Spleen (tissue), 11 donors: ENCODE measurements at regions not wholly inside any gene's neighbourhood (a gene's known extent, or its start where the extent isn't known, plus 50 kb on each side); places are given as distances from the start of the nearest gene placed in this dataset.

Experiments used
- DNase-seq: peaks from one replicate; pipeline ENCODE4 v3.0.0-alpha.2; 2020
- H3K27ac ChIP-seq, 8 donors: fragments of 200-600 bp; sonication (generic) in 7 of 8; 1 replicate in 4 of 8; 2 replicates in 4 of 8; pipeline versions ENCODE4 v1.5.0 to v1.8.0; 2016 to 2021; ENCODE audit warnings: inconsistent platforms in 4 of 8, mild to moderate bottlenecking in 4 of 8, moderate library complexity in 1 of 8
- H3K27me3 ChIP-seq, 7 donors: fragments of 200-600 bp; sonication (generic) in 6 of 7; replicated peaks in 1 of 7; 1 replicate in 4 of 7; 2 replicates in 3 of 7; pipeline versions ENCODE4 v1.5.0 to v1.8.0; 2016 to 2021; ENCODE audit warnings: inconsistent platforms in 3 of 7, mild to moderate bottlenecking in 1 of 7
- H3K36me3 ChIP-seq, 6 donors: fragments of 200-600 bp; sonication (generic) in 5 of 6; 1 replicate in 4 of 6; 2 replicates in 2 of 6; pipeline versions ENCODE4 v1.5.0 to v1.8.0; 2016 to 2021; ENCODE audit warnings: inconsistent platforms in 2 of 6
- H3K4me1 ChIP-seq, 6 donors: fragments of 200-600 bp; sonication (generic) in 5 of 6; 1 replicate in 3 of 6; 2 replicates in 3 of 6; pipeline versions ENCODE4 v1.5.0 to v1.8.0; 2016 to 2021; ENCODE audit warnings: inconsistent platforms in 3 of 6
- H3K4me3 ChIP-seq, 8 donors: fragments of 200-600 bp; sonication (generic) in 7 of 8; 1 replicate in 4 of 8; 2 replicates in 4 of 8; pipeline versions ENCODE4 v1.5.0 to v1.8.0; 2016 to 2021; ENCODE audit warnings: inconsistent platforms in 4 of 8, mild to moderate bottlenecking in 4 of 8, moderate library complexity in 2 of 8
- H3K9me3 ChIP-seq, 8 donors: fragments of 200-600 bp; sonication (generic) in 7 of 8; 1 replicate in 4 of 8; 2 replicates in 4 of 8; pipeline versions ENCODE4 v1.5.0 to v1.8.0; 2016 to 2021; ENCODE audit warnings: inconsistent platforms in 4 of 8
- POLR2A ChIP-seq, 3 donors: fragments of 450-650 bp; IDR thresholded peaks; one replicate each; pipeline ENCODE4 v1.5.1; 2017; ENCODE audit warnings: antibody characterized with exemption in 3 of 3, mild to moderate bottlenecking in 1 of 3
- POLR2AphosphoS5 ChIP-seq, 3 donors: sonication (generic); formaldehyde crosslinking; IDR thresholded peaks; one replicate each; pipeline ENCODE4 v1.5.1; 2017; ENCODE audit warnings: antibody characterized with exemption in 3 of 3
- WGBS, 5 donors: extraction: QIAGEN DNeasy Blood & Tissue Kit in 3 of 5; methylation state at CpG; one replicate each; pipeline versions ENCODE4 v1.1.5 to v1.1.7; 2013 to 2018; 5-methylcytosine and 5-hydroxymethylcytosine counted together
- intact Hi-C: fragments of 100-400 bp; cut with DNase I; formaldehyde crosslinking; loops from one replicate; pipeline ENCODE4 v1.15.0; 2023; ENCODE audit warnings: low total_unique reads
- TF ChIP-seq, protein P1 (sequence below), 11 experiments: fragments of 200-600 bp in 7 of 11; fragments of 450-650 bp in 4 of 11; sonication (generic) in 4 of 11; IDR thresholded peaks in 8 of 11; conservative IDR thresholded peaks in 3 of 11; 1 replicate in 7 of 11; 2 replicates in 4 of 11; pipeline versions ENCODE4 v1.4.0 to v1.8.0; 2016 to 2021; ENCODE audit warnings: antibody characterized with exemption in 11 of 11, inconsistent platforms in 4 of 11, mild to moderate bottlenecking in 1 of 11
- donor health status: healthy with polysubstance abuse.
- donor health status: DM: no; HTN: no; CAD: no; lungs with moderate emphysema.
- donor health status: DM: no; HTN: no; CAD: no.
- donor health status: Bipolar disorder and iron deficiency.
- donor health status: healthy.
- donor health status: DM: no; HTN: no; CAD: no.
- donor health status: DM: yes; HTN: yes; CAD: no.

DNA sequence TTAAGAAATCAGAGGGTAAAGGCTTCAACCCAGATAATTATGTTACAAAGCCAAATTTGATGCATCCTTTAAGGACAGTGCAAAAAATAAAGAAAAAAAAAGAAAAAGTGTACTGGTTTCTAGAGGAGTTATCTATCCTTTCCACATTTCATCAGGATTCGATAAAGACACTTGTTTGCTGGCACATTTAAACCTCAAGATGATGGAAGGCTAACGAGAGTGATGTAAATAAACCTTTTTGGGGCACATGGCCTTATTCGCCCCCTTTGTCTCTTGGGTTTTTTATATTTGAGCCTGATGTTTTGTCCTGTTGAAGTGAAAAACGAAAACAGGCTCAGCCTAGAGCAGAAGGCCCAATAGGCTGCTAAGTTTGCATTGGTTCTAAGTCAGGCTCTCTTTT, 416.5 kb downstream of the TAF11L14 start:
- H3K4me1 ChIP-seq = no peaks in the 10 kb centered on the region
- DNase-seq = no peak
- TF ChIP-seq, protein P1, sequence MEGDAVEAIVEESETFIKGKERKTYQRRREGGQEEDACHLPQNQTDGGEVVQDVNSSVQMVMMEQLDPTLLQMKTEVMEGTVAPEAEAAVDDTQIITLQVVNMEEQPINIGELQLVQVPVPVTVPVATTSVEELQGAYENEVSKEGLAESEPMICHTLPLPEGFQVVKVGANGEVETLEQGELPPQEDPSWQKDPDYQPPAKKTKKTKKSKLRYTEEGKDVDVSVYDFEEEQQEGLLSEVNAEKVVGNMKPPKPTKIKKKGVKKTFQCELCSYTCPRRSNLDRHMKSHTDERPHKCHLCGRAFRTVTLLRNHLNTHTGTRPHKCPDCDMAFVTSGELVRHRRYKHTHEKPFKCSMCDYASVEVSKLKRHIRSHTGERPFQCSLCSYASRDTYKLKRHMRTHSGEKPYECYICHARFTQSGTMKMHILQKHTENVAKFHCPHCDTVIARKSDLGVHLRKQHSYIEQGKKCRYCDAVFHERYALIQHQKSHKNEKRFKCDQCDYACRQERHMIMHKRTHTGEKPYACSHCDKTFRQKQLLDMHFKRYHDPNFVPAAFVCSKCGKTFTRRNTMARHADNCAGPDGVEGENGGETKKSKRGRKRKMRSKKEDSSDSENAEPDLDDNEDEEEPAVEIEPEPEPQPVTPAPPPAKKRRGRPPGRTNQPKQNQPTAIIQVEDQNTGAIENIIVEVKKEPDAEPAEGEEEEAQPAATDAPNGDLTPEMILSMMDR (IDR thresholded peaks at IDR 0.05 in 8 of 11, conservative IDR thresholded peaks at IDR 0.05 in 3 of 11) = no peak
- TF ChIP-seq POLR2A (IDR thresholded peaks at IDR 0.05) (no peak), POLR2AphosphoS5 (IDR thresholded peaks at IDR 0.05) (no peak)
- H3K36me3 ChIP-seq = no peaks in the 10 kb centered on the region
- H3K27me3 ChIP-seq = no peaks in the 10 kb centered on the region
- no peak overlapping the region for H3K27ac ChIP-seq
- WGBS, 5 donors = 51 to 71% (median 59%) methylated on average over 4 of the region's 4 CpGs
- intact Hi-C loops = no loop called here
- H3K9me3 ChIP-seq = no peaks in the 10 kb centered on the region
- H3K4me3 ChIP-seq = no peak overlapping the region

DNA sequence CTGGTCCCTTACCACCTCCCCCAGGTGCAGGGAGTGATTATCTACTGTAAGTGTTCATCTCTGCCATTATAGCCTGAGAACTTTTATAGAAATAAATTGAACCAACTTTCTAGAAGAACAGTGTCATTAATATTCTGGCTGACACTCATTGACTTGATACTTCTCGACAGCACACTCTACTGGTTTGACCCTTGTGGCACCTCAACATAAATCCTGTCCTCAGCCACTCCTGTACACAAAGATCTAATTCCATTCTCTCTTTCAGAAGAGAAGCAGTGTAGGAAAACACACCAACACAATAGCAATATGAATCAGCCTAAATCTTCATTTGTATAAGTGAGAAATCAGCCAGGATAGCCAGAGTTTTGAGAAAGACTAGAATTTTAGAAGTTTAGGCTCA, 417.7 kb downstream of the TAF11L14 start:
- Histone ChIP-seq H3K27me3 (no peaks in the 10 kb centered on the region), H3K36me3 (no peaks in the 10 kb centered on the region), H3K27ac (no peak overlapping the region), H3K4me1 (no peaks in the 10 kb centered on the region), H3K9me3 (no peaks in the 10 kb centered on the region), H3K4me3 (no peak overlapping the region)
- 27 to 65% (median 47%) methylated on average over 1 of the region's 1 CpG for WGBS, 5 donors
- TF ChIP-seq POLR2AphosphoS5 (IDR thresholded peaks at IDR 0.05) = no peak
- TF ChIP-seq POLR2A (IDR thresholded peaks at IDR 0.05) = no peak
- TF ChIP-seq, protein P1 (IDR thresholded peaks at IDR 0.05 in 8 of 11, conservative IDR thresholded peaks at IDR 0.05 in 3 of 11) = no peak
- DNase-seq = no peak
- intact Hi-C loops = no loop called here

DNA sequence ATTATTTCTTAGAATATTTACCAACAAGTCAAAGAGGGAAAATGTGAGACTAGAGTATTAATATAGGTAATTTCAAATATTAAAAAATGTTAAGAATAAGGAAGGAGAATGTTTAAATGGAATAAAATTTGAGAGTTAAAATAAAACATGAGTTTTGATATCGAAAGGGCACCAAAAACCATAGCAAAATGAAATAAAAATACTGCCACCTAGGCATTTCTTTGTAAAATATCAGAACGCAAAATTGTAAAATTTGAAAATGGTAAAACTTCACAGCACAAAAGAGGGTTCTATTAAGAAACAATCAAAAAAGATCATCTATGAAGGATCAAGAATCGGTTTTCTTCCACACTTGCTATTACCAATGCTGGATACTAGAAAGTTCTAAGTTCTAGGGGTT, 418.3 kb downstream of the TAF11L14 start:
- H3K36me3 ChIP-seq = no peaks in the 10 kb centered on the region
- H3K4me3 ChIP-seq = no peak overlapping the region
- H3K4me1 ChIP-seq = no peaks in the 10 kb centered on the region
- TF ChIP-seq POLR2AphosphoS5 (IDR thresholded peaks at IDR 0.05) (no peak), POLR2A (IDR thresholded peaks at IDR 0.05) (no peak)
- TF ChIP-seq, protein P1 (IDR thresholded peaks at IDR 0.05 in 8 of 11, conservative IDR thresholded peaks at IDR 0.05 in 3 of 11) = no peak
- DNase-seq = no peak
- intact Hi-C loops = no loop called here
- no peaks in the 10 kb centered on the region for H3K27me3 ChIP-seq
- 74 to 91% (median 79%) methylated on average over 3 of the region's 3 CpGs for WGBS, 5 donors
- H3K9me3 ChIP-seq = no peaks in the 10 kb centered on the region
- H3K27ac ChIP-seq = no peak overlapping the region

- intact Hi-C loops = no loop called here
- WGBS, 5 donors = 85 to 90% (median 86%) methylated on average over 3 of the region's 3 CpGs
- DNase-seq = no peak
Observed at GRCh38 chr5:18057725-18058124, 423.5 kb downstream of the TAF11L14 start.

More at GRCh38 chr5:18057725-18058124, 423.5 kb downstream of the TAF11L14 start:
- H3K27ac ChIP-seq = no peak overlapping the region
- H3K27me3 ChIP-seq = no peaks in the 10 kb centered on the region
- no peaks in the 10 kb centered on the region for H3K36me3 ChIP-seq
- no peak for TF ChIP-seq POLR2A (IDR thresholded peaks at IDR 0.05)
- TF ChIP-seq, protein P1 (IDR thresholded peaks at IDR 0.05 in 8 of 11, conservative IDR thresholded peaks at IDR 0.05 in 3 of 11) = no peak
- no peak for TF ChIP-seq POLR2AphosphoS5 (IDR thresholded peaks at IDR 0.05)
- H3K4me1 ChIP-seq = no peaks in the 10 kb centered on the region
- peaks cover 0 to 4% (median 0%) of the 10 kb centered on the region in 8 donors for H3K9me3 ChIP-seq
- no peak overlapping the region for H3K4me3 ChIP-seq
